ENCODE measurements at regions not wholly inside any gene's neighbourhood (a gene's known extent, or its start where the extent isn't known, plus 50 kb on each side); places are given as distances from the start of the nearest gene placed in this dataset.
"Not testable (repeated sequence)": the region's sequence is repeated elsewhere in the genome, so short reads cannot be mapped to it uniquely, and the experiment has no call there.

DNA sequence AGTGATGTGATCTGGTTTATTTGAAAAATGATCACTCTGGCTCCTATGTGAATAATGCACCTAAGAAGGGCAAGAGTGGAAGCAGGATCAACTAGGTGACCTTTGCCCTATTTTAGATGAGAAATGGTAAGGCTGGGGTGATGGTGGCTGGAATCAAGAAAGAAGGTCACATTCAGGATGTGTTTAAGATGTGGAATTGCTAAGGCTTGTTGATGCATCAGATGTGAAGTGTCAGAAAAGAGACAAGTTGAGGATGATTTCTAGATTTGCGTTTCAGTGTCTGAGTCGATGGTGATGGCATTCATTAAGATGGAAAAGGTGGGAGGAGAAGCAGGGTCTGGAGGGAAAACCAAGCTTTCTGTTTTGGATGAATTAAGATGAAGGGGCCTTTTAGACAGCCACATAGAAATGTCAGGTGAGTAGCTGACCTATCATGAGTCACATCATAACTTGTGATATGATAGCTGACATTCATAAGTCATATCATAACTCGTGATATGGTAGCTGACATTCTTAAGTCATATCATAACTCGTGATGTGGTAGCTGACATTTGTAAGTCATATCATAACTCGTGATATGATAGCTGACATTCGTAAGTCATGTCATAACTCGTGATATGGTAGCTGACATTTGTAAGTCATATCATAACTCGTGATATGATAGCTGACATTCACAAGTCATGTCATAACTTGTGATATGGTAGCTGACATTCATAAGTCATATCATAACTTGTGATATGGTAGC is 101.2 kb upstream of the SEC11C start:
- in situ Hi-C loops (cut with MboI; ENCODE audit: low sequenced_read_pairs): no loop called here

DNA sequence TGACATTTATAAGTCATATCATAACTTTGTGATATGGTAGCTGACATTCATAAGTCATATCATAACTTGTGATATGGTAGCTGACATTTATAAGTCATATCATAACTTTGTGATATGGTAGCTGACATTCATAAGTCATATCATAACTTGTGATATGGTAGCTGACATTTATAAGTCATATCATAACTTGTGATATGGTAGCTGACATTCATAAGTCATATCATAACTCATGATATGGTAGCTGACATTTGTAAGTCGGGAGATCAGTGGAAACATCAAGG is 100.7 kb upstream of the SEC11C start:
- in situ Hi-C loops (cut with MboI; ENCODE audit: low sequenced_read_pairs): not testable (repeated sequence)

DNA sequence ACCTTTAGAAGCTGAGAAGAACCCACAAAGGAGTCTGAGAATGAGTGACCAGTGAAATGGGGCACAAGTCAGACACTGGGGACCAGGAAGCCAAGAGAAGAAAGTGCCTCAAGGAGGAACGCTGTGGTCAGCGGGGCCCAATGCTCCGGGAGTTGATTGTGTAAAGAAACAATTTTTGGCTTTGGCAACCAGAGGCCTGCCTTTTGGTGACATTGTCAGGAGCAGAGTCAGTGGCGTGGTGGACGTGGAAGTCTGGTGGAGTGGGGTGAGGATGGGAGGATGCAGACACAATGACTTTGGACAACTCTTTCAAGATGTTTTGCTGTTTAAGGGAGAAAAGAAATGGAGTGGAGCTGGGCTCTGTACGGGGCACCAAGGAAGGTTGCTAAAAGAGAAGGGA is 100.2 kb upstream of the SEC11C start:
- in situ Hi-C loops (cut with MboI; ENCODE audit: low sequenced_read_pairs): no loop called here

DNA sequence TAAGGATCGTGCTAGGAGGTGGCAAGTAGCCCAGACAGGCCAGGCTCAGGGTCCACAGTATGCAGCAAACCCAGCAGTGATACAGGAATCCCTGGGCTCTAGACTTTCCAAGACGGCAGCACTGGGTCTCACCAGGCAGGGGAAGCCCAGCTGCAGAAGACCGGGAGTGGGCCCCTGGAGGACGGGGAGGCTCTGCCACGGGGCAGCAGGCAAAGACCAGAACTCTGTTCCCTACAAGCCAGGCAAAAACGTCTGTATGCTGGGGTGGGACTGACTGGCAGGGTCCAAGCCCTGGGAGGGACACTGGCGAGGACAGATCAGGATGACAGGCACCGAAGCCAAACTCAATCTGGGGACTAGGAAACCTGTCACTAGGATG is 98.9 kb upstream of the SEC11C start:
- in situ Hi-C loops (cut with MboI; ENCODE audit: low sequenced_read_pairs): no loop called here

DNA sequence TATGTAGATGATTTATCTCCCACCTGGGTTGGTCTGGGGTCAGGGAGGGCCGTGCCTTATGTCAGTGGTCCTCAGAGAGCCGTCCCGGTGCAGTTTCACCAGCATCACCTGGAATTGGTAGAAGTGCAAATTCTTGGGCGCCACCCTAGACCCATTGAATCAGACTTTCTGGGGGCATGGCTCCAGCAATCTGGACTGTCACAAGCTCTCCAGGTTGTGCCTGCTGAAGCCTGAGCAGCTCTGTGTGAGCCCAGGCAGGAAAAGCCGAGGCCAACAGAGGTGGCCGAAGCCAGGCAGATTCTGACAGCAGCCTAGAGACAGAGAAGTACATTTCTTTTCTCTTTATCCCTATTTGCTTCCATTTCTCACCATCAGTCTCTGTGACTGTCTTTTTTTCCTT is 98.4 kb upstream of the SEC11C start:
- in situ Hi-C loops (cut with MboI; ENCODE audit: low sequenced_read_pairs): no loop called here

DNA sequence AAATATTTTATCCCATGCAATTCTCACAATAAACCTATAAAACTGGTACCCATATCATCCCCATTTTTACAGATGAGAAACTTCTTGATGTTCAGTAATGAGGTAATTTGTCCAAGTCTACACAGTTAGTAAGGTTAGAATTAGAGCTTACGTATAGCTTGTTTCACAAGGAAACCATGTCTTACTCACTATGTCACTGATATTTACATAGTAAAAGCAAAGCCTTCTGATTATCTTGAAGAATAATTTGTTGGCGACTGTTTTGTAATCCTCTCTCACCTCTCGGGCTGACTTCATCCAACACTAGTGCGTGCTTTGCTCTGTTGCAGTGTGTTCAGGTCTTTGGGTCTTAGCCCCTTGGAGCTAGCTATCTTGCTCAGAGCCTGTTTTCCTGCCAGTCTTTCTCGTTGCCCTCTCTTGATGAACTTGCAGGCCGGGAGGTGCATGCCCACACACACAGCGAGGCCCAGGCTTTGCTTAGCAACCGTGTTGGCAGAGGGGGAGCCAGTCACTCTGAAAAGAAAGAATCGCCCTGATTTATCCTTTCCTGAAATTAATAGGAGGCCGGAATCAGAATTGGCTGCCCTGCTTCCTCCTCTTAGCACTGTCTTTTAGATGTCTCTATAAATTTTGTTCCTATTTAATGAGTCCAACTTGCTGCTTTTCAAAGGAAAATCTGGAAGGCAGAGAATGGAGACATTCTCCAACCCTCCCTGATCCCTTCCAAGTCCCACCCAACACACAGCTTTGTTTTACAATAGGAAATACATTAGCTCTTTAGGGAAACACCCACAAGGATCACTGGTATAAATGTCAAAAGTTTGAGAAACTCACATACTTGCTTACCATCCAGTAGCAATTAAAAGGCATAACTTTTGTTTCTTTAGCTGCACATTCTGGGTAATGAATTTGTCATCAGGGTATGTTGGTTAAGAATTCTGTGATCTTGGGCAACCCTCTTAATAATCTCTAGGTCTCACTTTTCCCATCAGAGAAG is 97.6 kb upstream of the SEC11C start:
- in situ Hi-C loops (cut with MboI; ENCODE audit: low sequenced_read_pairs): no loop called here

DNA sequence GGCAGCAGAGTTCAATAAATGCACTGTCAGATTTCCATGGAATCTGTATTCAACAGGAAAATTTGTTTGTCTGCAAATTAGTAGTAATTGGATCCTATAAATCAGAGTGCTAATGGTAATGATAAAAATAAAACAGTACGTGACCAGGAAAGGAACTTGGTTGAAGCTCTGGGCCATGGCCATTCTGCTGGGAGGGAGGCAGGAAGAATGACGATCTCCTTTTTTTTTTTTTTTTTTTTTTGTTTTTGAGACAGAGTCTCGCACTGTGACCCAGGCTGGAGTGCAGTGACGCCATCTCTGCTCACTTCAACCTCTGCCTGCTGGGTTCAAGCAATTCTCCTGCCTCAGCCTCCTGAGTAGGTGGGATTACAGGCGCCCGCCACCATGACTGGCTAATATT is 94.8 kb upstream of the SEC11C start:
- in situ Hi-C loops (cut with MboI; ENCODE audit: low sequenced_read_pairs): no loop called here

DNA sequence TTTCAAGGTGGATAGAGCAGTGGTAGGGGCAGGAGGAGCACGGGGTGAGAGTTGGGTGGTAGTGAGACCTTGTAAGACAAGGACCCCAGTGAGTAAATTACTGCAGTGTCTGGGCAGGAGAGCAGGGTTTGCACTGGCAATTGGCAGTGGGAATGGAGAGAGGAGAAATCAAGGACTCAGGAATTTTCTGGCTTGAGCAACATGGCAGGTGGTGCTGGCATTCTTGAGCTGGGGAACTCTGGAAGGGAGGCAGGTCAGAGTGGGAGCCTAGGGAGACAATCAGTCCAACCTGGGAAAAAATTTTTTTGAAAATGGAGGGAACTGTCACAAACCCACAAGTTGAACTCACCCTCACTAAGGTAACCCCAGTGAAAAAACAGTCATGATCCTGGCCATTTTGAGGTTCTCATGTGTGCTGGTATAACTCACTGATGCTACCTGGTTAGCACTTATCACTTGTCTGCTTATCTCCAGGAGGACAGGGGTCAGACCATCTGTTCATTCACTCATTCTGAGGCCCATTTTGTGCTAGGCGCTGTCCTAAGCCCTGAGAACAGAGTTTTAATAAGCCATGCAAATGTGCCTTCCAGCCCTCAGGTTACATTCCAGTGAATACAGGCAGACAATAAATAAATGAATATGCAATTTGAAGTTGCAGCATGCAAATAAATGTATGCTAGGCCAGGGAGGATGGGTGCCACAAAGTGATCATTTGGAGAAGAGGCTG is 92.2 kb upstream of the SEC11C start:
- in situ Hi-C loops (cut with MboI; ENCODE audit: low sequenced_read_pairs): no loop called here

DNA sequence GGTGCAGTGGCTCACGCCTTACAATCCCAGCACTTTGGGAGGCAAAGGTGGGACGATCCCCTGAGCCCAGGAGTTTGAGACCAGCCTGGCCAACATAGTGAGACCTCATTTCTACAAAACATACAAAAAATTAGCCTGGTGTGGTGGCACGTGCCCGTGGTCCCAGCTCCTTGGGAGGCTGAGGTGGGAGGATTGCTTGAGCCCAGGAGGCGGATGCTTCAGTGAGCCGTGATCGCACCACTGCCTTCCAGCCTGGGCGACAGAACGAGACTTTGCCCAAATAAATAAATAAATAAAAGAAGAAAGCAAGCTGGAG is 91.7 kb upstream of the SEC11C start:
- in situ Hi-C loops (cut with MboI; ENCODE audit: low sequenced_read_pairs): no loop called here

DNA sequence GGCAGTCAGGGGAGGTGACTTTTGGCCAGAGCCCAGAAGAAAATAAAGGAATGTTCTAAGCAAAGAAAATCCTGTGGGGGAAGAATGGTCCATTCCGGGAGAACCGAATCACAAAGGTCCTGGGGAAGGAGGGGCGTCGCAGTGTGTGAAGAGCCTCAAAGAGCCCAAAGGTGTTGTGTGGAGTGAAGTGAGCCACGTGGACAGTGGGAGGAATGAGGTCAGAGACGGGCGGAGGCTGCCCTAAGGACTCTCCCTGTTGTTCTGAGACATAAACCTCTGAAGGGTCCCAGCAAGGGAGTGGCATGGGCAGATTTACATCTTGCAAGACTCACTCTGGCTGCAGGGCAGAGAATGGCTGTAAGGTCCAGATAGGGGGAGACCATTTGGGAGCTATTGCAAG is 91.3 kb upstream of the SEC11C start:
- in situ Hi-C loops (cut with MboI; ENCODE audit: low sequenced_read_pairs): no loop called here

DNA sequence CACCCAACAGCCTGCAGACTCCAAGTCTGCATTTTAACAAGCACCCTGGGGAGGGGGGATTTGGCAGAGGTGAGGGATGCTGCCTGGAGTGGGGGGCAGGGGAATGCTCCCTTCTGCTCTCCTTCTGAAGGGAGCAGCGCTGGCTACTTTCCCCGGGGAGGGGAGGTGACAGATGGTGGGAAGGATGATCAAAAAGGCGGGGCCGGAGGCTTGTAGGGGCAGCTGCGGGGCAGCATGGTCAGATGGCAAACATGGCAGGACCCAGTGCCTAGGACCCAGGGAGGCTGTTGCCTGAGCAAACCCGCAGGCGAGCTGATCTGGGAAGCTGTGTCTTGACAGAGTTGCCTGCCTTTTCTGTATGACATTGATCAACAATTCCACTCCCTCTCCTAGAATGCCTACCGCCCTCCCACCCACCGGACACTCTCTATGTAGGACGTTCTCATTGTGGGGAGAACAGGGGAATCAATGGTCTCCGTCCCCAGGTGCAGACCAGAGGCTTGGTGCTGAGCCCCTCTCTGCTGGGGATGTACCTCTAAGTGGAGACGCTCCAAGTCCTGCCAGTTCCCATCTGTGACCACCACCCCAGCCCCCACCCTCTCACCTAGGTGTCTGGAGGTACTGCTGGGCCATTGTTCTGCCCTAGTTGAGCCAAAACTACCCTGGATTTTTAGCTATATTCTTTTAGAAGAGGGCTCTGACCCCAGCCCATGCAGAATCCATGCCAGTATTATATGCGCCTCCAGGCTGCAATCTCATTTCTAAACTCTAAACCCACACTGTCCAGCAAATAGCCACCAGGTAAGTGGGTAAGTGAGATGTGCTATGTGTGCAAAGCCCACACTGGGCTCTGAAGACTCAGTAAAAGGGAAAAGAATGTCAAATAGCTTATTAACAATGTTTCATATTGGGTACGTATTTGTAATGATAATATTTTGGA is 89.7 kb upstream of the SEC11C start:
- in situ Hi-C loops (cut with MboI; ENCODE audit: low sequenced_read_pairs): loop anchor here (25.0 kb wide), 1 partner anchor 263 kb away; no protein-coding TSS in a partner anchor

DNA sequence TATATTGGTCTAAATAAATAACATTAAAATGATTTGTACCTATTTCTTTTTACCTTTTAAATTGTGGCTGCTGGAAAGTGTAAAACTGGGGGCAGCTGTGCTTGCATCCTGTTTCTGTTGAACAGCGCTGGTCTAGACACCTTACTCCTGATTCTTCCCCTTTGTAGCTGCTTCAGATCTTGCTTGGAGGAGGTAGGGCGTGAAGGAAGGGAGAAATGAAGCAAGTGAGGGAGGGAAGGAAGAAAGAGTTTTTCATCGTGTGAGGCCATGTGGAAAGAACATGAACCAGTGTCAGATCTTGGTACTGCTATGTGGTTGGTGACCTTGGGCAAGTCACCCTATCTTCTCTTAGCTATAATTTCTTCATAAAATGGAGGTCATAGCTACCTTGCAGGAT is 89.0 kb upstream of the SEC11C start:
- in situ Hi-C loops (cut with MboI; ENCODE audit: low sequenced_read_pairs): loop anchor here (25.0 kb wide), 1 partner anchor 263 kb away; no protein-coding TSS in a partner anchor

DNA sequence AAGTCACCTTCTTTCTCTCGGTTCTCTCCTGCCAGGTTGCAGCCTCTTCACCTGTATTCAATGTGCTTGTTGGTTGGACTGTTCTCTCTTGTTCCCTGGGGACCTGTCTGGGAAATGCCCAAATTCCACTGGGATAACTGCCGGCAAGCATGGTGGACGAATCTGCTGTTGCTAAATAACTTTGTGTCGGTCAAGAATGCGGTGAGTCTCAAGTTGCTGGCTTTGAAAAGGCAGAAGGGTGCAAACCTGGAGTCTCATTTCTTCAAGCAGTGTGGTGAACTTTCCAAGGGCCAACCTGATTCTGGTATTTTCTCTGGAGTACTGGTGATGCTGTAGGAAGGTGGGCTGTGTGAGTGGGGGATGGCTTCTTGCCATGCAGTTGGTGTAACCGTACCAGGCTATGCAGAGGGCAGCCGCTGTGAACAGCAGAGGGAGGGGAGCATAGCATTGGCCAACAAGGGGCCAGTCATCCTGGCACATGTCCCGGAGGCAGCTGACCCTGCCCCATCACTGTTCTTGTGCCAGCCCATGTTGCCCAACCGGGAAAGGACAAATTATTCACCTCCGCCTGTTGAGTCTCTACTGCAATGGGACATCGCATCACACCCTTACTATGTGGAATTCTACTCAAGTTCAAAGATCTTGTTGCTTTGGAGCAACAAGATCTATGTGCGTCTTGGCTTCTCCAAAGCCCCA is 88.1 kb upstream of the SEC11C start:
- in situ Hi-C loops (cut with MboI; ENCODE audit: low sequenced_read_pairs): loop anchor here (25.0 kb wide), 1 partner anchor 264 kb away; no protein-coding TSS in a partner anchor

DNA sequence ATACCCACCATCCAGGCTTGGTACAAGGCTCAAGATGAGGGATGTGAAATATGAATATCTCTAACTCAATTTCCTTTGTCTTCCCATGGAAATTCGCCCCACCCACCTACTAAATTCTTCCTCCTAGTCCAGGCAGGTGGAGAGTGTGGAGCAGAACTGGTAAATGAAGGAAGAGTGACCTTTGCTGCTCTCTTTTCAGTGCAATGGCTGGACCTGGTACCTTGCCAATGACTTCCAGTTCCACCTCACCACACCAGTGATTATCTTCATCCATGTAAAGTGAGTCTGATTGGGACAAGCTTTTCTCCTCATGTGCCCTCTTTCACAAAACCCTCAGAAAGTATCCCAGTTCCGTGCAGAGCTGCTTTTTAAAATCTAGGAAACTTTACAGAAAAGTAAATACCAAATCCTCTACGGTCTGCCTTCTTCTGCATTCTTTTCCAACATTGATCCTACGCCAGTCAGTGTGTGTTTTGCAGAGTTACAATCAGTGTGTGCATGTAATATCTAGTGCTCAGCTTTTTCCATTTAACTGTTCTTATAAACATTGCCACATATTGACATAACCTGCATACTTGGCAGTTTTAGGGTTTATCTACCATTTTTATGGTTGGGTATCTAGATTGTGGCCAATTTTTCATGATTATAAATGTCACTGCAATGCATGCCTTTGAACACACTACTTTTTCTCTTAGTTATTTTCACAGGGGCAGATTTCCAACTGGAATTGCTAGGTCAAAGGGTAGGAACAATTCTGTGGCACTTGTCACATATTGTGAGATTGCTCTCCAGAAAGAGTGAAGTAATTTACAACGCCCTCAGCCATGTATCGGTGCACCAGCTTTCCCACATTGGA is 86.5 kb upstream of the SEC11C start:
- in situ Hi-C loops (cut with MboI; ENCODE audit: low sequenced_read_pairs): loop anchor here (25.0 kb wide), 1 partner anchor 266 kb away; no protein-coding TSS in a partner anchor

DNA sequence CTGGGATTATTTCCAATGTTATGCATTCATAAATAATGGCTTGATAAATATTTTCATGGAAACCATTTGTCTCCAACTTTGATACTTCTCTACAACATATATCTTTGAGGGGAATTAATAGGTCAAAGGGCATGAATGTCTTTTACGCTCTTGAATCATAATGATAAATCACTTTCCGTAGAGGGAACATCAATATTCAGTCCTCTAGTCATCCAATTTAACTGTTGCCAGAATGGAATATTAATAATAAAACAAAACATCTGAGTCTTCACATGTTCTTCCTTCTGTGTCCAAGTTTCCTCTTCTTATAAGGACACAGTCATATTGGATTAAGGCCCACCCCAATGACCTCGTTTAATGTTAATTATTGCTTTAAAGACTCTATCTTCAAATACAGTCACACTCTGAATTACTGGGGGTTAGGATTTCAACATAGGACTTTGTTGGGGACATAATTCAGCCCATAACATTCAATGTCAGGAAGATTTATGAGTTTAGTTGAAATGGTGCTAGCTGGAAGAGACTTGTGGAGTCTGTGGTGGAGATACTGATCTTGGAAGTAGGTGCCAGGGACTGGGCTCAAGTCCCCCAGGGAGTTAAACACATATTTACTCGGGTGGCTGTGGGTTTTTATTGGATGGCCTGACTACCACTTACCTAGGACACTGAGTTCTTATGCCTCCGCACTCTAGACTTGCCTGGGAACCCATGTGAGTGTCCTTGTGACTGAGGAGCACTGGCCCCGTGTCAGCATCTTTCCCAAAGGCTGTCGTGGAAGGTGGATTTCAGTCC is 85.0 kb upstream of the SEC11C start:
- in situ Hi-C loops (cut with MboI; ENCODE audit: low sequenced_read_pairs): loop anchor here (25.0 kb wide), 1 partner anchor 267 kb away; no protein-coding TSS in a partner anchor

DNA sequence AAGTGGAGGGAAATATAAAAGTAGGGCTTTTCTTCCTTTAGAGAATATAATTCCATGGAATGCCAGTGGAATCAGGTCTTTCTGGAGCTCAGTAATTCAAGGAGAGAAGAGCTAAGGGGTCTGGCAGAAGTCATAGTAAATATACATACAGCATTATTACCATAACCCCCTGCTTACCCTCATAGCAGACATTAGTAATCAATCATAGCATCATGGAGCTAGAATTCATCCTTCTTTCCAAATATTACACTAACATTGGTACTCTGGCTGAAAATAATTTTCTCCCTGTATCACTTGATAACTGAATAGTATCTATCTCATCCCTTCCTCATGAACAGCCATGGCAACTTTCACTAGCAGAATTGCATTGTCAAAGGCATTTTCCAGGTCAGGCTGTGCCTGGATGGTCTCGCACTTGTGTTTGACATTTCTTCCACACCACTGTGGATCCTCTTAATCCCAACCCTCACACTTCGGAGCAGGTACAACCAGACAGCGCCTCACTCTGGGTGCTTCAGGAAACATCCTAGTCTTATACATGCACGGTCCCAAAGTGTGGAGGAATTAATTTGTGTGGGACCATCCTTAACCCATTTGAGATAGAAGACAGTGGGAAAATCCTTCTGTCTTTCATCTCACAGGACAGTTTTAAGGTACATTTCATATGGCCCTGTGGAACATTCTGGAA is 84.2 kb upstream of the SEC11C start:
- in situ Hi-C loops (cut with MboI; ENCODE audit: low sequenced_read_pairs): loop anchor here (25.0 kb wide), 1 partner anchor 268 kb away; no protein-coding TSS in a partner anchor
